22Rv1 (cell line): ENCODE measurements at regions not wholly inside any gene's neighbourhood (a gene's known extent, or its start where the extent isn't known, plus 50 kb on each side); places are given as distances from the start of the nearest gene placed in this dataset.
A peak's percentile ranks its signal among the peaks of the same experiment; 100 is the strongest.

ENCODE experiments used
- H3K27ac ChIP-seq: fragments of 450-650 bp; 2 replicates; pipeline ENCODE4 v1.5.1; 2017
- CTCF ChIP-seq: fragments of 450-650 bp; IDR thresholded peaks from 2 replicates; pipeline ENCODE4 v1.5.1; 2017; ENCODE audit warnings: mild to moderate bottlenecking
- ZFX ChIP-seq: fragments of 450-650 bp; IDR thresholded peaks from 2 replicates; pipeline ENCODE4 v1.6.1; 2017; ENCODE audit warnings: antibody characterized with exemption, borderline replicate concordance

DNA sequence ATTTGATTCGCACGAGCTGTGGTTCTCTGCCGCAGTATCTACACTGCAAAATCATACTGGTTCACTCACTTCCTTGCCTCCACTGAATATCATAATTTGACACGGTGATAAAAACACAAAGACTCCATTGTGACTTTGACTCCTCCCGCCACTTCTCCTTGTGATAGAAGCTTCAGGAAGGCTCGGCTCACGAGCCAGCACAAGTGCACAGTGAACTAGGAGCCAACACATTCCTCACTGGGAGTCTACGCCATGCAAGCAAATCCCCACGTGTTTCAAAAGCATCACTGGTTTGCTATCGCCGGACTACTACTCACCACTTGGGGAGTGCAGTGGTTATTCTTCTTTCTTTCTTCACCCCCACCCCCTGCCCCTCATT is 293.3 kb upstream of the PARD3B start:
- H3K27ac ChIP-seq = no peak overlapping the region
- TF ChIP-seq ZFX = no peak
- no peak for TF ChIP-seq CTCF

DNA sequence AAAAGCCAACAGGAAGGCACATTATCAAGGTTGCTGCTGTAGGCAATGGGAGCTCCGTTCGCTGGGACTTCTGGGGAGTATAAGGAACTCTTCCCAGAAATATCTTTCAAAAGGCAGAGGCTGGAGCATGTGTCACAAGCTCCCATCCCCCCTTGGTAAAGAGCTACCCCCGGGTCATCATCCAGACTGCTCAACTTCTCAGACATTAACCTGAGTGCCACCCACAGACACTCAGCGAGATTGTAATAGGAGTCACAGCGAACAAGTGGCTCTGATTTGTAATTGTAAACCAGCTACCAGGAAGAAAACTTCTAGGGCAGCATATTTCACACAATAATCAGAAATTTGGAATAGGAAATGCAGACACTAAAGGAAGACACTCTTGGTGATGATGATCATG is 290.2 kb upstream of the PARD3B start:
- no peak overlapping the region for H3K27ac ChIP-seq
- TF ChIP-seq CTCF = no peak

DNA sequence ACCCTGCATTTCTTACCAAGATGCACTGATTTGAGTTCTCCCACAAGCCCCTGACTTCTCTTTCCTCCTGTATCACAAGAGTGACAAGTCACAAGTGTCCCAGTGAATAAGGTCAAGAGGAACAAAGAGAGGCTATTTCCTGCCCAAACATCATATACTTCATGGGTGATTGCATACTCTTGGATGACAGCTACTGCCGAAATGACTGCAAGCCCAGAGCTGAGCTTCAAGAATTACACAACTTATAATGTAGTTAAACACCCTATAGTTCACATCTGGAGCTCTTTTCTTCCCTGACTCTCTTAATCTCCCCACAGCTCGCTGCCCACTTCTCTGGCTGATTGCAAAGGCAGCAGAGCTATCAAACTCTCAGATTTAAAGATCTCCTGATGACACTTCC is 289.7 kb upstream of the PARD3B start:
- no peak overlapping the region for H3K27ac ChIP-seq
- no peak for TF ChIP-seq CTCF
- TF ChIP-seq ZFX = no peak

DNA sequence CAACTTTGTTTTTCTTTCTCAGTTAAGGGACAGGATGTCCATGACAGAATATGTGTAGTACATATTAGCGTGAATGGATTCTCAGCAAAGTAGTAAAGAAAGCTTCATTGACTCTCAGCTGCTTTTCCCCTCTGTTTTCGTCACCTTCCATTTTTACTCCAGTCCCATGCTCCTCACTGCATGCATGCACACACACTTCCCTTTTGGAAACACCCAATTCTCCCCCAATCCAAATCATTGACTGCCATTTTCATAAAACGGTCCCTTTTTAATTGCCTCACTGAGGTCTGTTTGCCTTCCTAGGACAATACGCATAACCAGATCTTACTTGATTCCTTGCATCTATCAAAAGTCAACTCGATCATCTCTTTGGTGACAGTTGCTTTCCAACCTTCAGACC is 287.5 kb upstream of the PARD3B start:
- TF ChIP-seq ZFX (no peak), CTCF (no peak)

DNA sequence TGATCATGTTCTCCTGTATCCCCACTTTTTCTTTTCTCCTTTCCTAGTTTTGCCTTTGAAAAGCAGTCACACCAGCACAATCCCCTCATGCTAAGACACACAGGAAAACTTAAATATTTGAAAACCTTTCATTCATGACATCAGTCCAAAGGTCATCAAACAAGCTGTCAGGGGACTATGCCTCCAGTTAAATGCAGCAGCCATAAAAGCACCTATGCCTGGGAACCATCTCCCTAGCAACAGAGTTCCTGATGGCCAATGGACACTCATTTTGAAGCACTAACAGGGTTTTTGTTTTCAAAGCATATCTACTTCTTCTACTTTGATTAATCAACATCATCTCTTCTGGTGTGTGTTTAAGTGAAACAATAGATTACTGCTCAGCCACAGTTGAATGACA is 286.4 kb upstream of the PARD3B start:
- no peak for TF ChIP-seq ZFX
- TF ChIP-seq CTCF = no peak
- H3K27ac ChIP-seq = no peak overlapping the region

More for the DNA sequence above, 287.5 kb upstream of the PARD3B start:
- no peak overlapping the region for H3K27ac ChIP-seq

GRCh38 chr2:204260162-204260877 is 285.0 kb upstream of the PARD3B start:
- no peak overlapping the region for H3K27ac ChIP-seq
- TF ChIP-seq CTCF = peak; percentile 86
- TF ChIP-seq ZFX = no peak

- TF ChIP-seq ZFX (no peak), CTCF (no peak)
Observed at GRCh38 chr2:204260901-204261300, 284.4 kb upstream of the PARD3B start.

More at GRCh38 chr2:204260901-204261300, 284.4 kb upstream of the PARD3B start:
- no peak overlapping the region for H3K27ac ChIP-seq
